HepG2 (cell line): ENCODE measurements at regions not wholly inside any gene's neighbourhood (a gene's known extent, or its start where the extent isn't known, plus 50 kb on each side); places are given as distances from the start of the nearest gene placed in this dataset.

Experiments used
- ATAC-seq: fragments of 200-7000 bp; cut with Tn5 transposase; 3 replicates; pipeline ENCODE4 v1.9.1; 2020; ENCODE audit warnings: mild to moderate bottlenecking, moderate library complexity
- BruUV-seq: library from RNA; stranded (reverse); fragments of 400-500 nt; replicated peaks from 2 replicates; lab custom pipeline; 2021; lab: Mats Ljungman, UMichigan
- CTCF ChIA-PET: fragments of 300-600 bp; formaldehyde crosslinking; extraction: SDS; loops from one replicate; lab custom pipeline; 2021; ENCODE audit warnings: low total read pairs, inconsistent platforms, low intra/inter-chr PET ratio; lab: Yijun Ruan, JAX
- POLR2A ChIA-PET: fragments of 350-600 bp; sonication (Branson Sonifier 250); formaldehyde crosslinking; loops from one replicate; lab custom pipeline; 2020; ENCODE audit warnings: antibody characterized with exemption, inconsistent platforms; lab: Yijun Ruan, JAX
- DNase-seq: peaks from one replicate; pipeline ENCODE4 v3.0.0-alpha.2; 2015; ENCODE audit warnings: low spot score
- FAIRE-seq: peaks from 3 replicates; lab custom pipeline; 2011; peaks lifted over from hg19 to GRCh38; lab: Jason Lieb, UNC
- H2AFZ ChIP-seq: one replicate; pipeline ENCODE4 v1.6.1; 2011; ENCODE audit warnings: low read length, inconsistent platforms
- H3K27ac ChIP-seq: fragments of 300-600 bp; 3 replicates; pipeline ENCODE4 v1.8.0; 2011; ENCODE audit warnings: mixed run types, mild to moderate bottlenecking, mixed read lengths, low read length, inconsistent platforms; ENCODE audit not compliant: insufficient read depth; ENCODE audit errors: extremely low read length
- H3K27me3 ChIP-seq, 2 experiments: fragments of 200-600 bp in 1 of 2; 2 replicates in 1 of 2; 3 replicates in 1 of 2; pipeline versions ENCODE4 v1.6.0 to v1.8.0; 2011; ENCODE audit warnings: low read length in 2 of 2, mild to moderate bottlenecking in 2 of 2, moderate library complexity in 2 of 2, inconsistent platforms in 1 of 2; ENCODE audit not compliant: insufficient read depth in 2 of 2, control insufficient read depth in 1 of 2
- H3K36me3 ChIP-seq, 2 experiments: fragments of 200-600 bp in 1 of 2; replicated peaks in 1 of 2; 2 replicates in 1 of 2; 3 replicates in 1 of 2; pipeline versions ENCODE4 v1.5.1 to v1.8.0; 2011; ENCODE audit warnings: low read length in 2 of 2, inconsistent platforms in 1 of 2; ENCODE audit not compliant: insufficient read depth in 2 of 2, control insufficient read depth in 1 of 2
- H3K4me1 ChIP-seq: 2 replicates; pipeline ENCODE4 v1.5.1; 2012; ENCODE audit warnings: low read length, inconsistent platforms; ENCODE audit not compliant: insufficient read depth
- H3K4me2 ChIP-seq: 2 replicates; pipeline ENCODE4 v1.6.0; 2011; ENCODE audit warnings: low read depth, low read length, inconsistent platforms
- H3K4me3 ChIP-seq, 3 experiments: fragments of 200-600 bp in 1 of 3; sonication (generic), shearing (Covaris generic) in 1 of 3; replicated peaks in 1 of 3; 2 replicates each; pipeline ENCODE4 v1.5.1; 2011 to 2016; ENCODE audit warnings: low read length in 3 of 3, inconsistent platforms in 2 of 3, low read depth in 2 of 3, mild to moderate bottlenecking in 2 of 3, control low read depth in 1 of 3, mixed read lengths in 1 of 3; ENCODE audit not compliant: insufficient read depth in 1 of 3
- H3K79me2 ChIP-seq: one replicate; pipeline ENCODE4 v1.6.1; 2011; ENCODE audit warnings: low read length, inconsistent platforms; ENCODE audit not compliant: insufficient read depth
- H3K9ac ChIP-seq: 2 replicates; pipeline ENCODE4 v1.6.0; 2011; ENCODE audit warnings: mild to moderate bottlenecking, low read depth, low read length, inconsistent platforms; ENCODE audit not compliant: insufficient read depth
- H3K9me3 ChIP-seq: 2 replicates; pipeline ENCODE4 v1.5.1; 2012; ENCODE audit warnings: mild to moderate bottlenecking, low read length
- H4K20me1 ChIP-seq: 2 replicates; pipeline ENCODE4 v1.6.0; 2011; ENCODE audit warnings: inconsistent platforms, mild to moderate bottlenecking, low read length, moderate library complexity; ENCODE audit not compliant: insufficient read depth
- CEBPG ChIP-seq: IDR thresholded peaks from 2 replicates; pipeline ENCODE4 v1.6.1; 2016
- CTCF ChIP-seq: sonication (generic); formaldehyde crosslinking; IDR thresholded peaks from 2 replicates; pipeline ENCODE4 v1.5.0; 2020; ENCODE audit warnings: mild to moderate bottlenecking, missing genetic modification reagents, moderate library complexity
- HDAC6 ChIP-seq: fragments of 200-600 bp; sonication (generic); IDR thresholded peaks from 2 replicates; pipeline ENCODE4 v1.7.0; 2017; ENCODE audit warnings: mild to moderate bottlenecking, antibody characterized with exemption, low read length, low read depth
- HIVEP1 ChIP-seq: sonication (generic); formaldehyde crosslinking; IDR thresholded peaks from 2 replicates; pipeline ENCODE4 v1.4.0; 2020; ENCODE audit warnings: mild to moderate bottlenecking, missing genetic modification reagents
- MLX ChIP-seq: IDR thresholded peaks from 2 replicates; pipeline ENCODE4 v1.6.1; 2016
- NFRKB ChIP-seq: fragments of 450-650 bp; IDR thresholded peaks from 2 replicates; pipeline ENCODE4 v1.6.1; 2017
- REPIN1 ChIP-seq: sonication (generic); formaldehyde crosslinking; IDR thresholded peaks from 2 replicates; pipeline ENCODE4 v1.8.0; 2022; ENCODE audit warnings: missing genetic modification reagents, low read depth, mild to moderate bottlenecking, borderline replicate concordance
- SRF ChIP-seq: IDR thresholded peaks from 2 replicates; pipeline ENCODE4 v1.6.1; 2011; ENCODE audit warnings: mild to moderate bottlenecking, low read depth, low read length, moderate library complexity
- SSRP1 ChIP-seq: IDR thresholded peaks from 2 replicates; pipeline ENCODE4 v1.6.1; 2016; ENCODE audit warnings: control low read depth
- ZNF282 ChIP-seq: fragments of 450-650 bp; IDR thresholded peaks from 2 replicates; pipeline ENCODE4 v1.6.1; 2018; ENCODE audit not compliant: partially characterized antibody
- ZNF350 ChIP-seq: sonication (generic); formaldehyde crosslinking; IDR thresholded peaks from 2 replicates; pipeline ENCODE4 v1.4.0; 2020; ENCODE audit warnings: mild to moderate bottlenecking, low read depth, missing genetic modification reagents, borderline replicate concordance
- ZNF558 ChIP-seq: sonication (generic); formaldehyde crosslinking; IDR thresholded peaks from 2 replicates; pipeline ENCODE4 v1.9.0; 2022; ENCODE audit warnings: mild to moderate bottlenecking, missing genetic modification reagents, borderline replicate concordance
- ZNF605 ChIP-seq: sonication (generic); formaldehyde crosslinking; IDR thresholded peaks from 2 replicates; pipeline ENCODE4 v1.8.0; 2022; ENCODE audit warnings: mild to moderate bottlenecking, missing genetic modification reagents
- ZNF878 ChIP-seq: sonication (generic); formaldehyde crosslinking; IDR thresholded peaks from 2 replicates; pipeline ENCODE4 v1.8.1; 2023; ENCODE audit warnings: mild to moderate bottlenecking, missing genetic modification reagents, moderate library complexity
- in situ Hi-C: cut with HindIII; loops from 2 replicates; pipeline ENCODE4 v1.10.0; 2017; ENCODE audit warnings: low pct_unique_long_range_greater_than_20kb; ENCODE audit not compliant: extremely low pct_ligation_motif_present
- intact Hi-C: fragments of 100-400 bp; cut with micrococcal nuclease; formaldehyde crosslinking; loops from one replicate; pipeline ENCODE4 v1.10.0; 2022; ENCODE audit not compliant: unreplicated experiment
- TF ChIP-seq, protein P1 (sequence below): IDR thresholded peaks from 2 replicates; pipeline ENCODE4 v1.6.1; 2016; ENCODE audit warnings: low read depth, control low read depth
- TF ChIP-seq, protein P2 (sequence below): sonication (generic); formaldehyde crosslinking; IDR thresholded peaks from 2 replicates; pipeline ENCODE4 v1.5.0; 2020; ENCODE audit warnings: mild to moderate bottlenecking, missing genetic modification reagents, borderline replicate concordance
- TF ChIP-seq, protein P3 (sequence below): sonication (generic); formaldehyde crosslinking; IDR thresholded peaks from 2 replicates; pipeline ENCODE4 v1.4.0; 2020; ENCODE audit warnings: low read depth, mild to moderate bottlenecking, missing genetic modification reagents

GRCh38 chr10:78582540-78582939, 486.2 kb upstream of the ZMIZ1 start:
- H4K20me1 ChIP-seq = no peaks in the 10 kb centered on the region
- DNase-seq (no peak), FAIRE-seq (no peak), ATAC-seq (no peak)
- no peaks in the 10 kb centered on the region for H3K9me3 ChIP-seq
- CTCF ChIA-PET = no interaction called here
- no peak overlapping the region for H3K4me3 ChIP-seq
- H3K27ac ChIP-seq = no peak overlapping the region
- in situ Hi-C loops = no loop called here
- no peaks in the 10 kb centered on the region for H3K36me3 ChIP-seq
- no peak overlapping the region for H3K9ac ChIP-seq
- POLR2A ChIA-PET = interaction anchor here (1.2 kb wide), 1 partner anchor 10 kb away, joined by 3 read pairs; no protein-coding TSS in a partner anchor
- H2AFZ ChIP-seq = no peak overlapping the region
- no peaks in the 10 kb centered on the region for H3K79me2 ChIP-seq
- intact Hi-C loops = loop anchor here (10.0 kb wide), 1 partner anchor 278 kb away; no protein-coding TSS in a partner anchor
- no peak for TF ChIP-seq SSRP1 (CRISPR knock-in tag)
- no peak for TF ChIP-seq REPIN1 (CRISPR knock-in tag)
- TF ChIP-seq ZNF878 (CRISPR knock-in tag) = no peak
- TF ChIP-seq CEBPG (CRISPR knock-in tag) = no peak
- no peak for TF ChIP-seq ZNF350 (CRISPR knock-in tag)
- no peak for TF ChIP-seq ZNF605
- TF ChIP-seq SRF = no peak
- TF ChIP-seq ZNF282 = no peak
- TF ChIP-seq NFRKB = no peak
- TF ChIP-seq HIVEP1 (CRISPR knock-in tag) = no peak
- no peak for TF ChIP-seq CTCF (CRISPR knock-in tag)
- TF ChIP-seq, protein P1, sequence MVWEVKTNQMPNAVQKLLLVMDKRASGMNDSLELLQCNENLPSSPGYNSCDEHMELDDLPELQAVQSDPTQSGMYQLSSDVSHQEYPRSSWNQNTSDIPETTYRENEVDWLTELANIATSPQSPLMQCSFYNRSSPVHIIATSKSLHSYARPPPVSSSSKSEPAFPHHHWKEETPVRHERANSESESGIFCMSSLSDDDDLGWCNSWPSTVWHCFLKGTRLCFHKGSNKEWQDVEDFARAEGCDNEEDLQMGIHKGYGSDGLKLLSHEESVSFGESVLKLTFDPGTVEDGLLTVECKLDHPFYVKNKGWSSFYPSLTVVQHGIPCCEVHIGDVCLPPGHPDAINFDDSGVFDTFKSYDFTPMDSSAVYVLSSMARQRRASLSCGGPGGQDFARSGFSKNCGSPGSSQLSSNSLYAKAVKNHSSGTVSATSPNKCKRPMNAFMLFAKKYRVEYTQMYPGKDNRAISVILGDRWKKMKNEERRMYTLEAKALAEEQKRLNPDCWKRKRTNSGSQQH = no peak
- TF ChIP-seq ZNF558 (CRISPR knock-in tag) = no peak
- no peak for TF ChIP-seq MLX
- no peak for TF ChIP-seq HDAC6
- TF ChIP-seq, protein P2, sequence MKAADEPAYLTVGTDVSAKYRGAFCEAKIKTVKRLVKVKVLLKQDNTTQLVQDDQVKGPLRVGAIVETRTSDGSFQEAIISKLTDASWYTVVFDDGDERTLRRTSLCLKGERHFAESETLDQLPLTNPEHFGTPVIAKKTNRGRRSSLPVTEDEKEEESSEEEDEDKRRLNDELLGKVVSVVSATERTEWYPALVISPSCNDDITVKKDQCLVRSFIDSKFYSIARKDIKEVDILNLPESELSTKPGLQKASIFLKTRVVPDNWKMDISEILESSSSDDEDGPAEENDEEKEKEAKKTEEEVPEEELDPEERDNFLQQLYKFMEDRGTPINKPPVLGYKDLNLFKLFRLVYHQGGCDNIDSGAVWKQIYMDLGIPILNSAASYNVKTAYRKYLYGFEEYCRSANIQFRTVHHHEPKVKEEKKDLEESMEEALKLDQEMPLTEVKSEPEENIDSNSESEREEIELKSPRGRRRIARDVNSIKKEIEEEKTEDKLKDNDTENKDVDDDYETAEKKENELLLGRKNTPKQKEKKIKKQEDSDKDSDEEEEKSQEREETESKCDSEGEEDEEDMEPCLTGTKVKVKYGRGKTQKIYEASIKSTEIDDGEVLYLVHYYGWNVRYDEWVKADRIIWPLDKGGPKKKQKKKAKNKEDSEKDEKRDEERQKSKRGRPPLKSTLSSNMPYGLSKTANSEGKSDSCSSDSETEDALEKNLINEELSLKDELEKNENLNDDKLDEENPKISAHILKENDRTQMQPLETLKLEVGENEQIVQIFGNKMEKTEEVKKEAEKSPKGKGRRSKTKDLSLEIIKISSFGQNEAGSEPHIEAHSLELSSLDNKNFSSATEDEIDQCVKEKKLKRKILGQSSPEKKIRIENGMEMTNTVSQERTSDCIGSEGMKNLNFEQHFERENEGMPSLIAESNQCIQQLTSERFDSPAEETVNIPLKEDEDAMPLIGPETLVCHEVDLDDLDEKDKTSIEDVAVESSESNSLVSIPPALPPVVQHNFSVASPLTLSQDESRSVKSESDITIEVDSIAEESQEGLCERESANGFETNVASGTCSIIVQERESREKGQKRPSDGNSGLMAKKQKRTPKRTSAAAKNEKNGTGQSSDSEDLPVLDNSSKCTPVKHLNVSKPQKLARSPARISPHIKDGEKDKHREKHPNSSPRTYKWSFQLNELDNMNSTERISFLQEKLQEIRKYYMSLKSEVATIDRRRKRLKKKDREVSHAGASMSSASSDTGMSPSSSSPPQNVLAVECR (CRISPR knock-in tag) = no peak
- TF ChIP-seq, protein P3, sequence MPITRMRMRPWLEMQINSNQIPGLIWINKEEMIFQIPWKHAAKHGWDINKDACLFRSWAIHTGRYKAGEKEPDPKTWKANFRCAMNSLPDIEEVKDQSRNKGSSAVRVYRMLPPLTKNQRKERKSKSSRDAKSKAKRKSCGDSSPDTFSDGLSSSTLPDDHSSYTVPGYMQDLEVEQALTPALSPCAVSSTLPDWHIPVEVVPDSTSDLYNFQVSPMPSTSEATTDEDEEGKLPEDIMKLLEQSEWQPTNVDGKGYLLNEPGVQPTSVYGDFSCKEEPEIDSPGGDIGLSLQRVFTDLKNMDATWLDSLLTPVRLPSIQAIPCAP (CRISPR knock-in tag) = no peak
- no peaks in the 10 kb centered on the region for H3K27me3 ChIP-seq
- H3K4me2 ChIP-seq = no peak overlapping the region
- H3K4me1 ChIP-seq = peaks cover 79% of the 10 kb centered on the region
- no TSS peak for BruUV-seq
